ENCODE measurements at regions not wholly inside any gene's neighbourhood (a gene's known extent, or its start where the extent isn't known, plus 50 kb on each side); places are given as distances from the start of the nearest gene placed in this dataset.

DNA sequence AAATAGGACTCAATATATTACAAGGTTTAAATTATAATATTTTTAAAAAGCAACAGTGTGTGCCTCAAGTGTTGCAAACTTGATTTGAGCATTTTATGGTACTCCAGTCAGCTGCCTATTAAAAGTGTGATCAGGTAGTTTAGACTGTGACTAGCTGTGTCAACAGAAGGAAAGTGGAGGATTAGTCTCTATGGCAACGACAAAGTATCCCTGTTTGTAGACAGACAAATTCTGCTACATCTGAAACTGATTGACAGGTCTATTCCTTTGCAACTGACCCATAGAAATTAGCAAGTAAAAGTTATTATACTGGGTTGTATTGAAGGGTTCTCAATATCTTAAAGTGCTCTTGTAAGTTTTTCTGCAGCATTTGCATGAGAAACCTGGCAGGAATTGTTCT is 249.8 kb upstream of the ARRDC3 start:
- TF ChIP-seq, protein P1, sequence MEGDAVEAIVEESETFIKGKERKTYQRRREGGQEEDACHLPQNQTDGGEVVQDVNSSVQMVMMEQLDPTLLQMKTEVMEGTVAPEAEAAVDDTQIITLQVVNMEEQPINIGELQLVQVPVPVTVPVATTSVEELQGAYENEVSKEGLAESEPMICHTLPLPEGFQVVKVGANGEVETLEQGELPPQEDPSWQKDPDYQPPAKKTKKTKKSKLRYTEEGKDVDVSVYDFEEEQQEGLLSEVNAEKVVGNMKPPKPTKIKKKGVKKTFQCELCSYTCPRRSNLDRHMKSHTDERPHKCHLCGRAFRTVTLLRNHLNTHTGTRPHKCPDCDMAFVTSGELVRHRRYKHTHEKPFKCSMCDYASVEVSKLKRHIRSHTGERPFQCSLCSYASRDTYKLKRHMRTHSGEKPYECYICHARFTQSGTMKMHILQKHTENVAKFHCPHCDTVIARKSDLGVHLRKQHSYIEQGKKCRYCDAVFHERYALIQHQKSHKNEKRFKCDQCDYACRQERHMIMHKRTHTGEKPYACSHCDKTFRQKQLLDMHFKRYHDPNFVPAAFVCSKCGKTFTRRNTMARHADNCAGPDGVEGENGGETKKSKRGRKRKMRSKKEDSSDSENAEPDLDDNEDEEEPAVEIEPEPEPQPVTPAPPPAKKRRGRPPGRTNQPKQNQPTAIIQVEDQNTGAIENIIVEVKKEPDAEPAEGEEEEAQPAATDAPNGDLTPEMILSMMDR (IDR thresholded peaks at IDR 0.05), result no peak
- TF ChIP-seq EZH2 (IDR thresholded peaks at IDR 0.05; ENCODE audit: borderline replicate concordance, insufficient read depth, low read depth, low read length, poor library complexity, severe bottlenecking), result no peak

Data from B cell (primary cell).